ENCODE measurements at regions not wholly inside any gene's neighbourhood (a gene's known extent, or its start where the extent isn't known, plus 50 kb on each side); places are given as distances from the start of the nearest gene placed in this dataset.

DNA sequence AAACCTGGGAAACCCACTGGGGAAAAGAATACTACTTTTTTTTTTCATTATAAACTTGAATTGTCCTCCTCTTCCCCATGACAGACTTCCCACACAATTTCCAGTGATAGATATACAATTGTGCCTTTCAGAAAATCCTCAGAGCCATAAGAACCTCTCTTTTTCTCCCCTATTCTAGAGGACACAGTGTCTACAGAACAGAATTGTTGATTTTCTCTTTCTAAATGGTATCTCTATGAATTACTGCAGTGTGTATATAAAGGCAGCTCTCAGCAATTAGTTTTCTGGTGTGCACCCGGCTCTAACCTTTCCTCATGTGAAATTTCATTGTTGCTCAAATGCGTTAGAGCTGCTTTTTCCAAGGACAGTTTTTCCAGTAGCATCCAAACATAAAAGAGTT is 430.1 kb downstream of the TUSC7 start:
- Mint-ChIP-seq H3K27me3 (ENCODE audit: insufficient read depth) (no peaks in the 10 kb centered on the region), H3K9me3 (no peaks in the 10 kb centered on the region), H3K27ac (no peak overlapping the region), H3K4me1 (peaks cover 4% of the 10 kb centered on the region), H3K4me3 (no peak overlapping the region), H3K36me3 (ENCODE audit: low read depth) (no peaks in the 10 kb centered on the region)
- H3K4me3 ChIP-seq (ENCODE audit: low read length) = no peak overlapping the region
- no peaks in the 10 kb centered on the region for H3K27me3 ChIP-seq (ENCODE audit: control insufficient read depth, insufficient read depth, low read length, poor library complexity, severe bottlenecking)
- no peaks in the 10 kb centered on the region for H3K9me3 ChIP-seq (ENCODE audit: control insufficient read depth, low read length)
- H3K4me1 ChIP-seq (ENCODE audit: control insufficient read depth, insufficient read depth, low read length) = no peaks in the 10 kb centered on the region
- TF ChIP-seq, protein P1, sequence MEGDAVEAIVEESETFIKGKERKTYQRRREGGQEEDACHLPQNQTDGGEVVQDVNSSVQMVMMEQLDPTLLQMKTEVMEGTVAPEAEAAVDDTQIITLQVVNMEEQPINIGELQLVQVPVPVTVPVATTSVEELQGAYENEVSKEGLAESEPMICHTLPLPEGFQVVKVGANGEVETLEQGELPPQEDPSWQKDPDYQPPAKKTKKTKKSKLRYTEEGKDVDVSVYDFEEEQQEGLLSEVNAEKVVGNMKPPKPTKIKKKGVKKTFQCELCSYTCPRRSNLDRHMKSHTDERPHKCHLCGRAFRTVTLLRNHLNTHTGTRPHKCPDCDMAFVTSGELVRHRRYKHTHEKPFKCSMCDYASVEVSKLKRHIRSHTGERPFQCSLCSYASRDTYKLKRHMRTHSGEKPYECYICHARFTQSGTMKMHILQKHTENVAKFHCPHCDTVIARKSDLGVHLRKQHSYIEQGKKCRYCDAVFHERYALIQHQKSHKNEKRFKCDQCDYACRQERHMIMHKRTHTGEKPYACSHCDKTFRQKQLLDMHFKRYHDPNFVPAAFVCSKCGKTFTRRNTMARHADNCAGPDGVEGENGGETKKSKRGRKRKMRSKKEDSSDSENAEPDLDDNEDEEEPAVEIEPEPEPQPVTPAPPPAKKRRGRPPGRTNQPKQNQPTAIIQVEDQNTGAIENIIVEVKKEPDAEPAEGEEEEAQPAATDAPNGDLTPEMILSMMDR (conservative IDR thresholded peaks at IDR 0.05) = no peak
- no peaks in the 10 kb centered on the region for H3K36me3 ChIP-seq (ENCODE audit: control insufficient read depth, insufficient read depth, low read length)
- 92% methylated on average over 2 of the region's 2 CpGs; no CpG with 5 or more reads in 1 of the 2 experiments for WGBS, 2 experiments (ENCODE audit: insufficient coverage in 1 of 2, insufficient read length in 1 of 2)
- DNase-seq = no peak
- no peak overlapping the region for H3K27ac ChIP-seq (ENCODE audit: low read depth, low read length)
- no peak overlapping the region for H3K9ac ChIP-seq (ENCODE audit: extremely low read depth, low read length, poor library complexity, severe bottlenecking)

DNA sequence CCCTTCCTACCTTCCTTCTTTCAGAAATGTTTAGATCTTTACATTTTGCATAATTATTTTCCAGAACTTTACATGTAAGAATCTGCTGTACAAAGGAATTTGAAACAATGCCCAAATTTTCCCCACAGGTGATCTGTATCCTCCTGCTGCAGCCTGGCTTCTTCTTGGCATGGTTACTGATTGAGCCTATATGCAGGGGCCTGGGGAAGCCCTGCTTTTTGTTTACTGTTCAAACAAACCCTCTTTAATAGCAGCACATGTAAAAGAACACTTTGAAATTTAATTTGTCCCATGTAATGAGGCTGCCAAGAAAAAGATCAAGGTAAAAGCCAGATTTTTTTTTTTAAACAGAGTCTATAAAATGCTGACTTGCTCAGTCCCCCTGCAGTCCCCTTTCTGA is 432.2 kb downstream of the TUSC7 start:
- H3K9me3 Mint-ChIP-seq = no peaks in the 10 kb centered on the region
- TF ChIP-seq, protein P1 (conservative IDR thresholded peaks at IDR 0.05) = no peak
- Histone ChIP-seq H3K4me3 (ENCODE audit: low read length) (no peak overlapping the region), H3K9ac (ENCODE audit: extremely low read depth, low read length, poor library complexity, severe bottlenecking) (no peak overlapping the region), H3K27ac (ENCODE audit: low read depth, low read length) (no peak overlapping the region), H3K27me3 (ENCODE audit: control insufficient read depth, insufficient read depth, low read length, poor library complexity, severe bottlenecking) (no peaks in the 10 kb centered on the region), H3K4me1 (ENCODE audit: control insufficient read depth, insufficient read depth, low read length) (peaks cover 2% of the 10 kb centered on the region), H3K9me3 (ENCODE audit: control insufficient read depth, low read length) (no peaks in the 10 kb centered on the region), H3K36me3 (ENCODE audit: control insufficient read depth, insufficient read depth, low read length) (no peaks in the 10 kb centered on the region)
- no peak overlapping the region for H3K4me3 Mint-ChIP-seq
- H3K4me1 Mint-ChIP-seq = peaks cover 12% of the 10 kb centered on the region
- DNase-seq = no peak
- no peak overlapping the region for H3K27ac Mint-ChIP-seq
- no peaks in the 10 kb centered on the region for H3K36me3 Mint-ChIP-seq (ENCODE audit: low read depth)
- no peaks in the 10 kb centered on the region for H3K27me3 Mint-ChIP-seq (ENCODE audit: insufficient read depth)

DNA sequence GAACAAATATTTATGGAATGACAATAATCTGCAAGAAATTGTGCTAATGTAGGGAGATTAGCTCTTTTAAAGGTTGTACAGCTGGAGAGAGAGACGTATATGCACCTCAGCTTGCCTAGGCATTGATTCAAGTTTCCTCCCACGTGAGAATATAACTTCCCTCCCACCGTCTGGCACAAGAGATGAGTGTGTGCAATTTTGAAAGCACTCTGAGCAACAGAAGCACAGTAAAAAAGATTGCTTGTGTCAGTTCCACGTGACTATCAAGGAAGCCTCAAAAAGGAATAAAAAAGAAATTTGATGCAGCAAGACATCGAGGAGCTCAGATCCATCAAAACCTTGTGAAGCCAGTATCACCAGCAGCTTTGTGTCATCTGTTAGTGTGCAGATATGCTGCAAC is 435.3 kb downstream of the TUSC7 start:
- no peak overlapping the region for H3K9ac ChIP-seq (ENCODE audit: extremely low read depth, low read length, poor library complexity, severe bottlenecking)
- no peak overlapping the region for H3K27ac ChIP-seq (ENCODE audit: low read depth, low read length)
- Mint-ChIP-seq H3K27me3 (ENCODE audit: insufficient read depth) (no peaks in the 10 kb centered on the region), H3K9me3 (no peaks in the 10 kb centered on the region), H3K36me3 (ENCODE audit: low read depth) (no peaks in the 10 kb centered on the region), H3K27ac (no peak overlapping the region), H3K4me1 (peaks cover 15% of the 10 kb centered on the region), H3K4me3 (no peak overlapping the region)
- no peaks in the 10 kb centered on the region for H3K36me3 ChIP-seq (ENCODE audit: control insufficient read depth, insufficient read depth, low read length)
- no peaks in the 10 kb centered on the region for H3K9me3 ChIP-seq (ENCODE audit: control insufficient read depth, low read length)
- no peak overlapping the region for H3K4me3 ChIP-seq (ENCODE audit: low read length)
- 91 to 94% methylated on average over 5 of the region's 5 CpGs for WGBS, 2 experiments (ENCODE audit: insufficient coverage in 1 of 2, insufficient read length in 1 of 2)
- H3K4me1 ChIP-seq (ENCODE audit: control insufficient read depth, insufficient read depth, low read length) = peaks cover 2% of the 10 kb centered on the region
- H3K27me3 ChIP-seq (ENCODE audit: control insufficient read depth, insufficient read depth, low read length, poor library complexity, severe bottlenecking) = no peaks in the 10 kb centered on the region
- TF ChIP-seq, protein P1 (conservative IDR thresholded peaks at IDR 0.05) = no peak
- DNase-seq = no peak

Measured in endodermal cell (in vitro differentiated cells).